ENCODE measurements at regions not wholly inside any gene's neighbourhood (a gene's known extent, or its start where the extent isn't known, plus 50 kb on each side); places are given as distances from the start of the nearest gene placed in this dataset.

- TF ChIP-seq BHLHE40 (IDR thresholded peaks at IDR 0.05; ENCODE audit: low read depth, low read length) (no peak), CTCF (conservative IDR thresholded peaks at IDR 0.05; ENCODE audit: low read depth, low read length) (no peak), POLR2A (IDR thresholded peaks at IDR 0.05; ENCODE audit: low read depth, low read length) (no peak), CEBPB (IDR thresholded peaks at IDR 0.05; ENCODE audit: low read depth, low read length) (no peak), SMC3 (IDR thresholded peaks at IDR 0.05; ENCODE audit: low read depth, low read length) (no peak), RFX5 (IDR thresholded peaks at IDR 0.05; ENCODE audit: low read depth, low read length) (no peak), RAD21 (IDR thresholded peaks at IDR 0.05; ENCODE audit: low read length) (no peak), FOS (IDR thresholded peaks at IDR 0.05; ENCODE audit: low read depth, low read length) (no peak), MAFK (IDR thresholded peaks at IDR 0.05; ENCODE audit: low read depth, low read length) (no peak), MAZ (IDR thresholded peaks at IDR 0.05; ENCODE audit: borderline replicate concordance, low read depth, low read length) (no peak), MXI1 (IDR thresholded peaks at IDR 0.05; ENCODE audit: borderline replicate concordance, low read depth, low read length) (no peak), RCOR1 (IDR thresholded peaks at IDR 0.05; ENCODE audit: insufficient replicate concordance, low read length) (no peak)
- TF ChIP-seq, protein P1, sequence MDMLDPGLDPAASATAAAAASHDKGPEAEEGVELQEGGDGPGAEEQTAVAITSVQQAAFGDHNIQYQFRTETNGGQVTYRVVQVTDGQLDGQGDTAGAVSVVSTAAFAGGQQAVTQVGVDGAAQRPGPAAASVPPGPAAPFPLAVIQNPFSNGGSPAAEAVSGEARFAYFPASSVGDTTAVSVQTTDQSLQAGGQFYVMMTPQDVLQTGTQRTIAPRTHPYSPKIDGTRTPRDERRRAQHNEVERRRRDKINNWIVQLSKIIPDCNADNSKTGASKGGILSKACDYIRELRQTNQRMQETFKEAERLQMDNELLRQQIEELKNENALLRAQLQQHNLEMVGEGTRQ (IDR thresholded peaks at IDR 0.05; ENCODE audit: low read depth, low read length), result no peak
Observed at GRCh38 chr2:89821455-89821945, 1130.0 kb downstream of the RPIA start.
